ENCODE measurements at regions not wholly inside any gene's neighbourhood (a gene's known extent, or its start where the extent isn't known, plus 50 kb on each side); places are given as distances from the start of the nearest gene placed in this dataset.
"Not testable (repeated sequence)": the region's sequence is repeated elsewhere in the genome, so short reads cannot be mapped to it uniquely, and the experiment has no call there.

GRCh38 chr12:91778091-91778832 is 367.4 kb downstream of the BTG1 start:
- DNase-seq, result no peak

GRCh38 chr12:91777268-91777992 is 368.2 kb downstream of the BTG1 start:
- DNase-seq, result no peak

- no peak for DNase-seq
Observed at GRCh38 chr12:91774434-91774921, 371.2 kb downstream of the BTG1 start.

GRCh38 chr12:91773749-91774429 is 371.8 kb downstream of the BTG1 start:
- no peak for DNase-seq

- DNase-seq, result no peak
Observed at GRCh38 chr12:91772411-91772810, 373.2 kb downstream of the BTG1 start.

GRCh38 chr12:91769736-91770135 is 375.9 kb downstream of the BTG1 start:
- DNase-seq, result no peak

- DNase-seq, result no peak
Observed at GRCh38 chr12:91767237-91767636, 378.4 kb downstream of the BTG1 start.

GRCh38 chr12:91766454-91766853 is 379.2 kb downstream of the BTG1 start:
- DNase-seq, result no peak

GRCh38 chr12:91763654-91764370 is 381.8 kb downstream of the BTG1 start:
- no peak for DNase-seq

- DNase-seq, result no peak
Observed at GRCh38 chr12:91753649-91754048, 392.0 kb downstream of the BTG1 start.

- no peak for DNase-seq
Observed at GRCh38 chr12:91746976-91747375, 398.7 kb downstream of the BTG1 start.

GRCh38 chr12:91744597-91744996 is 401.0 kb downstream of the BTG1 start:
- DNase-seq, result no peak

- DNase-seq, result no peak
Observed at GRCh38 chr12:91743704-91744321, 401.8 kb downstream of the BTG1 start.

GRCh38 chr12:91743280-91743679 is 402.4 kb downstream of the BTG1 start:
- no peak for DNase-seq

- DNase-seq, result no peak
Observed at GRCh38 chr12:91741932-91742331, 403.7 kb downstream of the BTG1 start.

- DNase-seq, result not testable (repeated sequence)
Observed at GRCh38 chr12:91733846-91734245, 411.8 kb downstream of the BTG1 start.

- no peak for DNase-seq
Observed at GRCh38 chr12:91732086-91732485, 413.6 kb downstream of the BTG1 start.

- no peak for DNase-seq
Observed at GRCh38 chr12:91729543-91729942, 416.1 kb downstream of the BTG1 start.

GRCh38 chr12:91723191-91723590 is 422.5 kb downstream of the BTG1 start:
- no peak for DNase-seq

GRCh38 chr12:91722072-91722471 is 423.6 kb downstream of the BTG1 start:
- no peak for DNase-seq

- DNase-seq, result no peak
Observed at GRCh38 chr12:91721023-91721422, 424.6 kb downstream of the BTG1 start.

- DNase-seq, result no peak
Observed at GRCh38 chr12:91718326-91718725, 427.3 kb downstream of the BTG1 start.

- no peak for DNase-seq
Observed at GRCh38 chr12:91717804-91718203, 427.8 kb downstream of the BTG1 start.

All from NCI-H1105 (cell line).